IPS DF 6.9 (cell line): ENCODE measurements at regions not wholly inside any gene's neighbourhood (a gene's known extent, or its start where the extent isn't known, plus 50 kb on each side); places are given as distances from the start of the nearest gene placed in this dataset.

Experiments
- DNase-seq: peaks from one replicate; pipeline ENCODE4 v3.0.0-alpha.2; 2013; ENCODE audit warnings: low read depth, low spot score
- H3K27ac ChIP-seq: one replicate; pipeline ENCODE4 v1.5.1; 2013; ENCODE audit warnings: low read length, control low read depth
- H3K27me3 ChIP-seq: 2 replicates; pipeline ENCODE4 v1.6.1; 2013; ENCODE audit warnings: mild to moderate bottlenecking, low read length; ENCODE audit not compliant: control insufficient read depth, insufficient read depth
- H3K36me3 ChIP-seq: 2 replicates; pipeline ENCODE4 v1.6.1; 2013; ENCODE audit warnings: low read length; ENCODE audit not compliant: control insufficient read depth, insufficient read depth
- H3K4me1 ChIP-seq: 2 replicates; pipeline ENCODE4 v1.6.1; 2013; ENCODE audit warnings: low read length; ENCODE audit not compliant: control insufficient read depth, insufficient read depth
- H3K4me3 ChIP-seq: 2 replicates; pipeline ENCODE4 v1.5.1; 2013; ENCODE audit warnings: mild to moderate bottlenecking, low read length
- H3K9me3 ChIP-seq: 2 replicates; pipeline ENCODE4 v1.6.1; 2013; ENCODE audit warnings: low read length, inconsistent platforms; ENCODE audit not compliant: control insufficient read depth, insufficient read depth
- WGBS: extraction: QIAGEN DNeasy Blood & Tissue Kit; methylation state at CpG from one replicate; pipeline ENCODE4 v1.1.7; 2013; ENCODE audit warnings: mixed read lengths, missing lambda C conversion rate; ENCODE audit not compliant: insufficient read length, insufficient coverage; 5-methylcytosine and 5-hydroxymethylcytosine counted together

- Histone ChIP-seq H3K4me1 (0 out of 2 replicates have a peak, but pooled peaks cover 2% of the 10 kb centered on the region), H3K27ac (no peak overlapping the region), H3K4me3 (no peak overlapping the region), H3K9me3 (no peaks in the 10 kb centered on the region), H3K36me3 (no peaks in the 10 kb centered on the region; the same call in 1 of the 2 replicates), H3K27me3 (peaks cover 24% of the 10 kb centered on the region)
- DNase-seq = no peak
- WGBS = no CpG with 5 or more reads among the region's 31 CpGs
Observed at GRCh38 chr12:132423820-132424645, 65.9 kb upstream of the FBRSL1 start.

GRCh38 chr12:132423251-132423819, 66.6 kb upstream of the FBRSL1 start:
- no peak for DNase-seq
- no peaks in the 10 kb centered on the region for H3K4me1 ChIP-seq
- H3K9me3 ChIP-seq = no peaks in the 10 kb centered on the region
- peaks cover 26% of the 10 kb centered on the region for H3K27me3 ChIP-seq
- no peak overlapping the region for H3K4me3 ChIP-seq
- WGBS = no CpG with 5 or more reads among the region's 29 CpGs
- no peaks in the 10 kb centered on the region; the same call in 1 of the 2 replicates for H3K36me3 ChIP-seq
- no peak overlapping the region for H3K27ac ChIP-seq

- no peaks in the 10 kb centered on the region for H3K4me1 ChIP-seq
- no peaks in the 10 kb centered on the region for H3K9me3 ChIP-seq
- no peak overlapping the region for H3K4me3 ChIP-seq
- no peak for DNase-seq
- no CpG with 5 or more reads among the region's 6 CpGs for WGBS
- H3K36me3 ChIP-seq = no peaks in the 10 kb centered on the region; the same call in 1 of the 2 replicates
- no peak overlapping the region for H3K27ac ChIP-seq
- peaks cover 26% of the 10 kb centered on the region for H3K27me3 ChIP-seq
Observed at GRCh38 chr12:132422381-132423043, 67.4 kb upstream of the FBRSL1 start.

- Histone ChIP-seq H3K4me3 (no peak overlapping the region), H3K36me3 (no peaks in the 10 kb centered on the region; the same call in 1 of the 2 replicates), H3K4me1 (no peaks in the 10 kb centered on the region), H3K27ac (no peak overlapping the region), H3K27me3 (peaks cover 26% of the 10 kb centered on the region), H3K9me3 (no peaks in the 10 kb centered on the region)
- no peak for DNase-seq
- WGBS = no CpG with 5 or more reads among the region's 10 CpGs
Observed at GRCh38 chr12:132422040-132422380, 67.9 kb upstream of the FBRSL1 start.

GRCh38 chr12:132419631-132420246, 70.2 kb upstream of the FBRSL1 start:
- no peaks in the 10 kb centered on the region; the same call in 1 of the 2 replicates for H3K36me3 ChIP-seq
- no peaks in the 10 kb centered on the region for H3K9me3 ChIP-seq
- no peaks in the 10 kb centered on the region for H3K4me1 ChIP-seq
- no peak for DNase-seq
- H3K27me3 ChIP-seq = peaks cover 16% of the 10 kb centered on the region
- no peak overlapping the region for H3K27ac ChIP-seq
- H3K4me3 ChIP-seq = no peak overlapping the region
- no CpG with 5 or more reads among the region's 18 CpGs for WGBS

- no CpG with 5 or more reads among the region's 3 CpGs for WGBS
- H3K36me3 ChIP-seq = no peaks in the 10 kb centered on the region; the same call in 1 of the 2 replicates
- H3K27ac ChIP-seq = no peak overlapping the region
- H3K9me3 ChIP-seq = no peaks in the 10 kb centered on the region
- DNase-seq = no peak
- H3K4me1 ChIP-seq = no peaks in the 10 kb centered on the region
- H3K27me3 ChIP-seq = peaks cover 16% of the 10 kb centered on the region
- no peak overlapping the region for H3K4me3 ChIP-seq
Observed at GRCh38 chr12:132418393-132418925, 71.5 kb upstream of the FBRSL1 start.

- H3K27me3 ChIP-seq = peaks cover 16% of the 10 kb centered on the region
- no peaks in the 10 kb centered on the region for H3K4me1 ChIP-seq
- H3K4me3 ChIP-seq = no peak overlapping the region
- no peaks in the 10 kb centered on the region for H3K36me3 ChIP-seq
- no peak overlapping the region for H3K27ac ChIP-seq
- H3K9me3 ChIP-seq = no peaks in the 10 kb centered on the region
- DNase-seq = no peak
- WGBS = no CpG with 5 or more reads among the region's 15 CpGs
Observed at GRCh38 chr12:132417741-132418140, 72.2 kb upstream of the FBRSL1 start.

- no peak overlapping the region for H3K4me3 ChIP-seq
- peaks cover 15% of the 10 kb centered on the region for H3K27me3 ChIP-seq
Observed at GRCh38 chr12:132416827-132417226, 73.1 kb upstream of the FBRSL1 start.

GRCh38 chr12:132416121-132416673, 73.8 kb upstream of the FBRSL1 start:
- H3K4me3 ChIP-seq = no peak overlapping the region
- DNase-seq = no peak
- no peak overlapping the region for H3K27ac ChIP-seq
- no peaks in the 10 kb centered on the region for H3K9me3 ChIP-seq
- H3K36me3 ChIP-seq = no peaks in the 10 kb centered on the region
- H3K27me3 ChIP-seq = peaks cover 12% of the 10 kb centered on the region; the same call in 1 of the 2 replicates
- no peaks in the 10 kb centered on the region for H3K4me1 ChIP-seq
- WGBS = no CpG with 5 or more reads among the region's 25 CpGs

More at GRCh38 chr12:132416827-132417226, 73.1 kb upstream of the FBRSL1 start:
- no CpG with 5 or more reads among the region's 14 CpGs for WGBS
- Histone ChIP-seq H3K4me1 (no peaks in the 10 kb centered on the region), H3K9me3 (no peaks in the 10 kb centered on the region), H3K27ac (no peak overlapping the region), H3K36me3 (no peaks in the 10 kb centered on the region)
- DNase-seq = no peak
